HUES6 (cell line): ENCODE measurements at regions not wholly inside any gene's neighbourhood (a gene's known extent, or its start where the extent isn't known, plus 50 kb on each side); places are given as distances from the start of the nearest gene placed in this dataset.

Source experiments
- H3K27ac ChIP-seq: 2 replicates; pipeline ENCODE4 v1.7.0; 2013; ENCODE audit warnings: low read depth, mild to moderate bottlenecking, low read length, inconsistent platforms
- H3K27me3 ChIP-seq: 2 replicates; pipeline ENCODE4 v1.6.1; 2013; ENCODE audit warnings: low read length; ENCODE audit not compliant: control insufficient read depth, insufficient read depth
- H3K36me3 ChIP-seq: 2 replicates; pipeline ENCODE4 v1.6.1; 2013; ENCODE audit warnings: low read length; ENCODE audit not compliant: control insufficient read depth, insufficient read depth
- H3K4me1 ChIP-seq: 2 replicates; pipeline ENCODE4 v1.6.1; 2013; ENCODE audit warnings: low read length; ENCODE audit not compliant: control insufficient read depth, insufficient read depth
- H3K4me3 ChIP-seq: 2 replicates; pipeline ENCODE4 v1.5.1; 2013; ENCODE audit warnings: low read depth, low read length
- H3K9ac ChIP-seq: one replicate; pipeline ENCODE4 v1.6.1; 2013; ENCODE audit warnings: mild to moderate bottlenecking, low read length
- H3K9me3 ChIP-seq: 2 replicates; pipeline ENCODE4 v1.6.1; 2013; ENCODE audit warnings: low read depth, low read length; ENCODE audit not compliant: control insufficient read depth, insufficient read depth

- H3K4me1 ChIP-seq: peaks cover 5% of the 10 kb centered on the region
- no peak overlapping the region for H3K27ac ChIP-seq
- H3K4me3 ChIP-seq: no peak overlapping the region
- no peaks in the 10 kb centered on the region for H3K36me3 ChIP-seq
- H3K9me3 ChIP-seq: 0 out of 2 replicates have a peak, but pooled peaks cover 5% of the 10 kb centered on the region
- no peaks in the 10 kb centered on the region for H3K27me3 ChIP-seq
- H3K9ac ChIP-seq: no peak overlapping the region
Observed at GRCh38 chr6:9507136-9507895, 907.6 kb downstream of the TFAP2A start.

GRCh38 chr6:9504191-9504590 is 910.7 kb downstream of the TFAP2A start:
- Histone ChIP-seq H3K4me3 (no peak overlapping the region), H3K9me3 (0 out of 2 replicates have a peak, but pooled peaks cover 5% of the 10 kb centered on the region), H3K36me3 (no peaks in the 10 kb centered on the region), H3K27me3 (no peaks in the 10 kb centered on the region), H3K4me1 (peaks cover 5% of the 10 kb centered on the region), H3K9ac (no peak overlapping the region), H3K27ac (no peak overlapping the region)

- Histone ChIP-seq H3K27me3 (no peaks in the 10 kb centered on the region), H3K4me3 (no peak overlapping the region), H3K9me3 (0 out of 2 replicates have a peak, but pooled peaks cover 5% of the 10 kb centered on the region), H3K27ac (no peak overlapping the region), H3K4me1 (peaks cover 5% of the 10 kb centered on the region), H3K36me3 (no peaks in the 10 kb centered on the region), H3K9ac (no peak overlapping the region)
Observed at GRCh38 chr6:9503111-9503761, 911.6 kb downstream of the TFAP2A start.

GRCh38 chr6:9499709-9500108 is 915.2 kb downstream of the TFAP2A start:
- peaks cover 5% of the 10 kb centered on the region for H3K4me1 ChIP-seq
- H3K27ac ChIP-seq: no peak overlapping the region
- H3K36me3 ChIP-seq: no peaks in the 10 kb centered on the region
- H3K9me3 ChIP-seq: peaks cover 5% of the 10 kb centered on the region; the same call in 1 of the 2 replicates
- no peak overlapping the region for H3K4me3 ChIP-seq
- no peak overlapping the region for H3K9ac ChIP-seq
- no peaks in the 10 kb centered on the region for H3K27me3 ChIP-seq

GRCh38 chr6:9496837-9497236 is 918.0 kb downstream of the TFAP2A start:
- no peak overlapping the region for H3K9ac ChIP-seq
- no peaks in the 10 kb centered on the region for H3K36me3 ChIP-seq
- H3K27ac ChIP-seq: no peak overlapping the region
- no peak overlapping the region for H3K4me3 ChIP-seq
- H3K4me1 ChIP-seq: no peaks in the 10 kb centered on the region
- peaks cover 5% of the 10 kb centered on the region; the same call in 1 of the 2 replicates for H3K9me3 ChIP-seq
- no peaks in the 10 kb centered on the region for H3K27me3 ChIP-seq

- Histone ChIP-seq H3K4me1 (no peaks in the 10 kb centered on the region), H3K27ac (no peak overlapping the region), H3K9ac (no peak overlapping the region), H3K9me3 (peaks cover 5% of the 10 kb centered on the region; the same call in 1 of the 2 replicates), H3K4me3 (no peak overlapping the region), H3K27me3 (no peaks in the 10 kb centered on the region), H3K36me3 (no peaks in the 10 kb centered on the region)
Observed at GRCh38 chr6:9494864-9495263, 920.0 kb downstream of the TFAP2A start.

GRCh38 chr6:9492790-9493189 is 922.1 kb downstream of the TFAP2A start:
- no peak overlapping the region for H3K4me3 ChIP-seq
- H3K27me3 ChIP-seq: no peaks in the 10 kb centered on the region
- H3K4me1 ChIP-seq: no peaks in the 10 kb centered on the region
- peaks cover 5% of the 10 kb centered on the region; the same call in 1 of the 2 replicates for H3K9me3 ChIP-seq
- H3K9ac ChIP-seq: no peak overlapping the region
- H3K36me3 ChIP-seq: no peaks in the 10 kb centered on the region
- no peak overlapping the region for H3K27ac ChIP-seq

- Histone ChIP-seq H3K27ac (no peak overlapping the region), H3K4me1 (peaks cover 3% of the 10 kb centered on the region), H3K4me3 (no peak overlapping the region), H3K9ac (no peak overlapping the region), H3K36me3 (no peaks in the 10 kb centered on the region), H3K27me3 (no peaks in the 10 kb centered on the region), H3K9me3 (no peaks in the 10 kb centered on the region)
Observed at GRCh38 chr6:9487128-9487527, 927.7 kb downstream of the TFAP2A start.

- no peak overlapping the region for H3K27ac ChIP-seq
Observed at GRCh38 chr6:9485992-9486391, 928.9 kb downstream of the TFAP2A start.

GRCh38 chr6:9484686-9485085 is 930.2 kb downstream of the TFAP2A start:
- Histone ChIP-seq H3K36me3 (no peaks in the 10 kb centered on the region), H3K4me3 (no peak overlapping the region), H3K9me3 (no peaks in the 10 kb centered on the region), H3K4me1 (peaks cover 20% of the 10 kb centered on the region), H3K27me3 (no peaks in the 10 kb centered on the region), H3K27ac (no peak overlapping the region), H3K9ac (no peak overlapping the region)

More at GRCh38 chr6:9485992-9486391, 928.9 kb downstream of the TFAP2A start:
- Histone ChIP-seq H3K4me3 (no peak overlapping the region), H3K9me3 (no peaks in the 10 kb centered on the region), H3K4me1 (peaks cover 14% of the 10 kb centered on the region), H3K36me3 (no peaks in the 10 kb centered on the region), H3K9ac (no peak overlapping the region), H3K27me3 (no peaks in the 10 kb centered on the region)

GRCh38 chr6:9484091-9484490 is 930.8 kb downstream of the TFAP2A start:
- Histone ChIP-seq H3K27ac (no peak overlapping the region), H3K27me3 (no peaks in the 10 kb centered on the region), H3K4me3 (no peak overlapping the region), H3K4me1 (peaks cover 20% of the 10 kb centered on the region), H3K36me3 (no peaks in the 10 kb centered on the region), H3K9ac (no peak overlapping the region), H3K9me3 (no peaks in the 10 kb centered on the region)
